Activated CD8-positive, alpha-beta memory T cell treated with anti-CD3 and anti-CD28 coated beads for 24 hours (primary cell): ENCODE measurements at regions not wholly inside any gene's neighbourhood (a gene's known extent, or its start where the extent isn't known, plus 50 kb on each side); places are given as distances from the start of the nearest gene placed in this dataset.

ENCODE experiments used
- DNase-seq: peaks from one replicate; pipeline ENCODE4 v3.0.0-alpha.2; 2020

DNA sequence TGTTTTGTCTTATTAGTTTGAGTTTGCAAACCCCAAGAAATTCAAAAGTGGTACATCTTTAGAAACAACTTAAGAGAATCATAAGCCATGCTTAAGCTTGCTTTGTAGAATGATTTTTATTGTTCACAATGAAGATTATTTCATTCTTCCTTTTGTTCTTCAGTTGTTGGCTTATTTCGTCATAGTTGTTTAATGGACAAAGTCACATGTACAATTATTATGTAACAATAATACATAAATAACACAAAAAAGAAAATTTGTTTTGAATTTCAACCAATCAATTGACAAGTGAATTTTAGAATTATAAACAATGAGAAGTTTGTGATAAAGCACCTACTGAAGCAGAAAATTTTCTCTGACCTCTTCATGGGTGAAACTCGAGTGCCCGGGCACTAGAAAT, 111.8 kb upstream of the IGF1 start:
- DNase-seq, result no peak

GRCh38 chr12:102573237-102573636, 92.9 kb upstream of the IGF1 start:
- DNase-seq, result no peak

- DNase-seq, result no peak
Measured at GRCh38 chr12:102571889-102572288, 91.5 kb upstream of the IGF1 start.

GRCh38 chr12:102570256-102570655, 89.9 kb upstream of the IGF1 start:
- DNase-seq, result no peak

- no peak for DNase-seq
Measured at GRCh38 chr12:102569803-102570202, 89.4 kb upstream of the IGF1 start.

- no peak for DNase-seq
Measured at GRCh38 chr12:102568276-102568675, 87.9 kb upstream of the IGF1 start.

DNA sequence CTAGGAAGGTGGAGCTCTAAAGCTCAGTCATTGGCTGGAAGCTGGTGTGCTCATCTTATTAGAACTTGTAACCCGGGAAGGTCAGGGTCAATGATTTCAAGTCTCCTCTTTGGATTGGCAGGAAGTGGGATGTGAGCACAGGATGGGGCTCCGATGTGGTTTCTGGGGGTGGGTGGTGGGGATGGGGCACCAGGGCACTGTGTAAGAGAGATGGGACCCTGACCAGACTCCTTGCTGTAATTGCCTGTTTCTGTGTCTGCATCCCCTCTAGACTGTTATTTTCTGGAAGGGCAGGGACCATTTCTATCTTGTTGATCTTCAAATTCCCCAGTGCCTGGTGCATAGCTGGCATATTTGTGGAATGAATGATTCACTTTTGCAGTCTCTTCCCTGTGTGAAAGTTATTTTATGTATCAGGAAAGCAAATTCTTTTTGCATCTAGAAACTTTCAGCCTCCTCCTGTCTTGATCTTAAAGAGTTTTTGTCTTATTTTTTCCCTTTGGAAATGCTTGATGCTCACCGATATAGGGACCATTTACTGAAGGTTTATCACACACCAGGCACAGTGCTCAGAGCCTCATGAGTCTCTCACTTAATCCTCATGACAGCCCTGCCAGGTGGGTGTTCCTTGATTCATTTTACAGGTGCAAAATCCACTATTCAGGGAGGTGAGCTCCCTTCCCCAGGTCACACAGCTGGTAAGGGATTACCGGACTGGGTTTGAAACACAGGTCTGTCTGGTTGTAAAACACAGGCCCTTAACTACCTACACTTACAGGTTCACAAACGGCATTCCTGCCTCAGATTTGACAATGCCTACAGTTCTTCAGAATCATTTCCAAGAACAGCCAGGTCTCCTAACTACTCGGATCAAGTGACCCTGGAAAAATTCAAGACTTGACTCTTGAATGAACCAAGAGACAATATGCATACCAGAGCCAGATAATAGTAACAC, 86.9 kb upstream of the IGF1 start:
- DNase-seq, result no peak

DNA sequence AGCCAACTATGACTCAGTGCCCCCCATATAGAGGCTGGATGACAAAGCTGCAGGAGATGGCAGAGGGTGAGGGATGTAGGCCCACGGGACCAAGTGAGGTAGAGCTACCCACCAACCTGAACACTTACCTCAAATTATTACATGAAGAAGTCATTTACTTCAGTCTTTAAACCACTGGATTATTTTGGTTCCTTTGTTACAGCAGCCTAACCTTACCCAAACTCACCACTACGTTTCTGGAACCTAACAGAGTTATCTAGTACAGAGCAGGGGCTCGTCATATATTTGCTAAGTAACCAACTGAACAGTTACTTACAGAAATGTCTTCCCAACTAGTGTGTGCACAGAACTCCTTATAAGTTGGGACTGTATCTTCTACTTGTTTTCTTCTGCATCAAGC, 85.2 kb upstream of the IGF1 start:
- no peak for DNase-seq

GRCh38 chr12:102564026-102564425, 83.7 kb upstream of the IGF1 start:
- DNase-seq, result no peak

DNA sequence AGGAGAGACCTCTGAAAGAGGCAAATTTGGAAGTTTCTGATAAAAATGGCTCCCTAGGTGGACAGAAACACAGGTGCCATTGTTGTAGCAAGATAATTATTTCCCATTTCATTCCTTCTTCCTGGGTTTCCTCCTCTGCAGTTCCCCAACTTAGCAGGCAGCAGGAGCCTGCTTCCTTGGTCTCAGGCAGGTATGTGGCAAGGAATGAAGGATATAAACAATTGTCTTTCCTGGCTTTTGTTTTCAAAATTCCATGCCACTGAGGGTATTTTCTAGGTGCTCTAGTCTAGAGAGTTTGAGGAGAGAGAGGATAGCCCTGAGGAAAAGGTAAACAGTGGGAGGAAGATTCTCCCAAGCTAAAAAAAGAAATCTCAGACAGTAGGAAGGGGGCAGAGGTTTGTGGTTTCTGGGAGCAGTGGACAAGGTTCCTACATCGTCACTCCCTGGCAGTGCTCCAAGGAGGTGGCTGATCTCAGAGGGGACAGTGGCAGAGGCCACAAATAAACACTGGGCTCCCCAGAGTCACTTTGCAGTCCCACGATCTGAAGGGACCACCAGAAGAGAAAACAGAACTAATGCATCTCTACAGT, 82.6 kb upstream of the IGF1 start:
- DNase-seq, result no peak

DNA sequence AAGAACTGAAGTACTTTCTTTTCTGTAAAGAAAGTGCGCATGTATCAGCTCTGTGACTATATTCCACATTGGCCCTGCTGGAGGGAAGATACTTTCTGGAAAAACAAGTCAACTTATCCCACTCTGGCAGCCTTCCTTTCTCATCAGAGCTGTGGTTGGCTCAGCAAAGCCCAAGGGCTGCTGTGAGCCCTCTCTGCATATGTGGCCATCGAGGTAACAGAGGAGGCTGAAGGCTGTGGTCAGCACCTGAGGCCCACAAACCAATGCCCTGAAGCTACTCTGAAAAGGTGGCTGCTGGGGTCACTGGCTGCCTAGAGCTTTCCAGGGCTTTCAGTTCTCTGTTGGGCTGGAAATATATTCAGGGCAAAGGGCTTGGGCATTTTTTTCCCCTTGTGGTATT, 70.8 kb upstream of the IGF1 start:
- DNase-seq, result no peak

- no peak for DNase-seq
Measured at GRCh38 chr12:102549691-102550090, 69.3 kb upstream of the IGF1 start.

DNA sequence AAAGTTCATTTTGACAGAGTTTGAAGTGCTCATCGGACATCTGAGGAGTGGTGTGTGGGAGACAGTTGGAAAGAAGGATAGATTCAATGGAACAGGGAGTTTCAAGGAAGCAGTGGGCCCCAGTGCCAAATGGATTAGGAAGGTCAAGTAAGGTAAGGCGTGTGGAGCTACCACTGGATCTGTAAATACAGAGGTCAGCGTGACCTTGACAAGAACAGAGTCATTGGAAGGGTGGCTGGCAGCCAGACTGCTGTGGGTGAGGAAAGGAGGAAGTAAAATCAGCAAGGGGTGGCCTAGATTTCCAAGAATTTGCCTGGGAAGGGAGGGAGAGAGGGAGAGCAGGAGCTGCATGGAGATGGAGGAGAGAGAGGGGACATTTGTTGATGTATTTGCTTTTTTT, 68.2 kb upstream of the IGF1 start:
- DNase-seq, result no peak

GRCh38 chr12:102543494-102544485, 63.4 kb upstream of the IGF1 start:
- no peak for DNase-seq

DNA sequence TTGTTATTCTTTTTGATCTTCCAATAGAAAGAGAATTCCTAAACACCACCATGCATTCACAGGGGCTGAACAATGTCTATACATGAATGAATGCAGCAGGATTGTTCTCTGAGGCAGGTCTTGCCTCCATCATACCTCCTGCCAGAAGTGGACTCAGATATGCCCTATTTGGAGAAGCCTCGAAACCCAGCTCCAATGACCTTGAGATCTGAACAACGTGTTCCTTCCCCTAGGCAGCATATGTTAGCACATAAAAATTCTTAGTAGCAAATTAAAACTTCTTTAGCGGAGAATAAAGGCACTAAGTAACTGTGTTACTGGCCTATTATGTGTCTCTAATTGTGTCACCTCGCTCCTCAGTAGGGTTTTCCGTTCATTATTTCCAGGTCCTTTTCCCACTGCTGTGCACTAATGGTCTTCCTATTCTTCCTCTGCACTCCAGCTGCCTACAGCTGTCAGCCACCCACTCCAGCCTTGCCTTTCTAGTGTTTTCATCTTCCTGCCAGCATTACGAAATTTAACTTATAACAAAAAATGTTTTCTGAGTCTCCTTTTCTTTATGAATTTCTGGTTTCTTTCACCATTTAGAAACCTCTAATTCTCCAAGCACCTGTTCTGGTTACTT, 62.6 kb upstream of the IGF1 start:
- no peak for DNase-seq

GRCh38 chr12:102540815-102541385, 60.5 kb upstream of the IGF1 start:
- DNase-seq, result no peak

DNA sequence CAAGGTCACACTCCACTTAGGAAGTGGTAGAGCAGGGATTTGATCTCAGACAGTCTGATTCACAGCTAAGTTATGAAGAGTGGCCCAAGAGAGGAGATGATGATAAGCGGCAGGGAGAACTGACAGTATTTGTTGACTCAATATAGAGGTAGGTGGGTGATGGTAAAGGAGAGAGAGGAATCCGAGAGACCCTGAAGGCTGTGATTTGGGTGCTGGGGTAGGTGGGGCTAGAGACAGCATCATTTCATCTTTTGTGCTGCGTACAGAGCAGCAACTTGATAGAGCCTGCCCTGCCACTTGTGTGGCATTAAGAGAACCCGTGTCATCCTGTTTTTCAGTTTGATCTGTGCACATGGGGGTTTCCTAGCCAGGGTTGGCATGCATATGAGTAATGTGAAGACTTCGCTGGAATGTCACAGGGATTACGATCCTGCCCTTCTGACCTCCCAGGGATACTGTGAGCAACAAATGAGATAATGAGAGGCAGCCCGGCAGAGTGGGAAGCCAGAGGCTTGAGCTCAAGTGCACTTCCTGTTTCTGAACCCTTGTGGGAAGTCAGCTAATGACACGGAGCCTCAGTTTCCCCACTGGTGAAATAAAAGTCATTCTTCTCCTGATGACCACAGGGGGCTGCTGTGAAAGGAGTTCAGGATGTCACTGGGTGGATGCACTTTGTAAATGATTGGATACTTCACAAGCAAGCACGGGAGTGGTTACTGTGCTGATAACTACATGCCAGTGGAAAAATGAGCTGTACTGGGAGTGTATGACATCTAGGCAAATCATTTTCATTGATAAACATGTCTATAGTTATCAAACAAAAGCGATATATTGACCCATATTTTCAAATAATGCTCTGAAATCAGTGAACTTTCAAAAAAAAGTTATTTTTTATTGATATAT, 59.5 kb upstream of the IGF1 start:
- DNase-seq, result no peak

GRCh38 chr12:102535306-102535705, 54.9 kb upstream of the IGF1 start:
- no peak for DNase-seq

DNA sequence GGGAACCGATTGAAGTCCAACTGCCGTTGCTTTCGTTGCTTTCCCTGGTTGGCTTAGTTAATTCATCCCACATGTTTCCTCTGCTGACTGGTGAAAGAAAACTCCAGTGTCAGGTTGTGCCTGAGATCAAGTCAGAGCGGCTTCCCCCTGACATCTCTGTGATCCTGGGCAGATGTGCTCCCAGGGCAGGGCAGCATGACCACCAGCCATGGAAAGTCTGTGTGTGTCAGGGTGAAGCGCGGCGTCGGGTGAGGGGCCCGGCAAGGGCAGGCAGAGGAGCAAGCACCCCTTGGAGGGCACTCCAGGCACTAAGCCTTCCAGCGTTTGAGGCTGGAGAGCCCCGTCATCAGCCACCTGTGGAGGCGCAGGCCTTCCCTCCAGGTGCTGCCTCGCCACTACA, 54.5 kb upstream of the IGF1 start:
- no peak for DNase-seq

GRCh38 chr12:102533483-102534215, 53.3 kb upstream of the IGF1 start:
- no peak for DNase-seq
